Cardiac septum (tissue), 1 donor: ENCODE measurements at regions not wholly inside any gene's neighbourhood (a gene's known extent, or its start where the extent isn't known, plus 50 kb on each side); places are given as distances from the start of the nearest gene placed in this dataset.
A peak's percentile ranks its signal among the peaks of the same experiment; 100 is the strongest.

ENCODE experiments used
- DNase-seq: peaks from one replicate; pipeline ENCODE4 v3.0.0-alpha.2; 2020; ENCODE audit warnings: low spot score
- intact Hi-C: fragments of 100-400 bp; cut with DNase I; formaldehyde crosslinking; loops from one replicate; pipeline ENCODE4 v1.14.0; 2022
- donor health status: DM: no; HTN: no; CAD: no.

GRCh38 chr7:130893441-130893894, 159.5 kb upstream of the KLF14 start:
- DNase-seq, result no peak
- intact Hi-C loops, result loop anchor here (10.0 kb wide), 2 partner anchors 211 to 411 kb away; no protein-coding TSS in a partner anchor

DNA sequence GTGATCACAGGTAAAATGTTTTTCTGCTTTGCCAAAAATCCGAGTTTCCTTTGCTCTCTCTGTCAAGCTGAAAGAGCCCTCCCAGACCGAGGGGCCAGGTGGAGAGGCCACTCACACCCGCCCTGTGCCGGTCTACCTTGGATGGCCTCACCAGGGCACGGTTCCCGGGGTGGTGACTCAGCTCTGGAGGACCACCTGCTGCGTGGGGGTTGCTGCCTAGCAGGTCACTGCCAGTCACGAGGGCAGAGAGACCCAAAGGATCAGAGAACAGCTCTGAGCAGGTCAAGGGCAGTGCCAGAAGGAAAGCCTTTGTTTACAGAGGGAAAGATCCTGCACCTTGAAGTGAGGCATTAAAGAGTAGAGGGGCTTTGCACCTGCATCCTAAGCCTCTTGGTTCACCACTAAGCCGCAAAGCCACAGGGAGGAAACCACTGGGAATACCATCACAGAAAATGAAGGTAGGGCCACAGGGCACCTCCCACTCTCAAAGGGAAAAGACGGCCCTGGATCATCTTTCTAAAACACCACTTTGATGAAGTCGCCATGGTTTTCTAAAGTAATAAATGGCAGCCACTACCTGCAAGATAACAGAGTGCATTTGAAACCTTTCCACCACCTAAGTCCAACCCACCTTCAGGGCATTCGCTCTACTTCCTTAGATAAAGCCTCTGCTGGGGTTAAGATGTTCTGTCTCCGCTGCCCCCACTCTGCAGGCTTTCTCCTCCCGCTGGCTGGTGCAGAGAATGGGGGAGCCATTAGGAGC, 160.3 kb upstream of the KLF14 start:
- peak; percentile 86 for DNase-seq
- intact Hi-C loops, result loop anchor here (10.0 kb wide), 2 partner anchors 210 to 410 kb away; no protein-coding TSS in a partner anchor

GRCh38 chr7:130894909-130895750, 161.1 kb upstream of the KLF14 start:
- DNase-seq, result no peak
- intact Hi-C loops, result loop anchor here (10.0 kb wide), 2 partner anchors 210 to 410 kb away; no protein-coding TSS in a partner anchor

GRCh38 chr7:130896051-130896881, 162.3 kb upstream of the KLF14 start:
- no peak for DNase-seq
- intact Hi-C loops, result loop anchor here (2.0 to 10.0 kb wide), 3 partner anchors 113 to 409 kb away; no protein-coding TSS in a partner anchor

DNA sequence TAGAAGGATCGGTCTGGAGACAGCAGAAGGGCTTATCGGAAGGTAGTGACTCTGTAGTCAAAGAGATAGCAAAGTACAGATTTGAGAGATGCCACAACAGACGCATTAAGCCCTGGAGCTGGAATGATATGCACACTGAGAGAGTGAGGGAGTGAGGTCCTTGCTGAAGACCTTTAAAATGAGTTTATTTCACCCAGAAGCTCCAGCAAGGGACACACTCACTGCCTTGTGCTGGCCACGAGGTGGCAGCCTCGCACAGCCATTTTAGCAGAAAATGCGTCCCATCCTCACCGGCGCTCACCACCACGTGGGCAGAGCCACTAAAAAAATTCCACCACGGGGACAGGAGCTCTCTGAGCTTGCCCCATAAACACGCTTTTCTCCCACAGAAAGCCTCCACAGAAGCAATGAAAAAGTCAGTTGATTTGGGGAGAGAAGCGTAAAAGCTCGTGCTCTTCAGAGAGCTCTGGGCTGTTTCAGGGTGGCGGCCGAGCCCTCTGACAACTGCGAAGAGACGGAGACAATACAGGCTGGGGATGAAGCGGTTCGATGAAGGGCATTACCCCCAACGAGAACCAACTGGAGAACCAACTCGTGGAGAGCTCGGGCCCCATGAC, 163.0 kb upstream of the KLF14 start:
- intact Hi-C loops, result loop anchor here (1.0 to 10.0 kb wide), 4 partner anchors 112 to 408 kb away; no protein-coding TSS in a partner anchor
- peak; percentile 84 for DNase-seq

- intact Hi-C loops, result loop anchor here (1.0 to 10.0 kb wide), 4 partner anchors 111 to 407 kb away; no protein-coding TSS in a partner anchor
- no peak for DNase-seq
Observed at GRCh38 chr7:130897515-130898419, 163.8 kb upstream of the KLF14 start.

- intact Hi-C loops, result loop anchor here (10.0 kb wide), 2 partner anchors 206 to 406 kb away; no protein-coding TSS in a partner anchor
- no peak for DNase-seq
Observed at GRCh38 chr7:130899071-130899560, 165.1 kb upstream of the KLF14 start.

DNA sequence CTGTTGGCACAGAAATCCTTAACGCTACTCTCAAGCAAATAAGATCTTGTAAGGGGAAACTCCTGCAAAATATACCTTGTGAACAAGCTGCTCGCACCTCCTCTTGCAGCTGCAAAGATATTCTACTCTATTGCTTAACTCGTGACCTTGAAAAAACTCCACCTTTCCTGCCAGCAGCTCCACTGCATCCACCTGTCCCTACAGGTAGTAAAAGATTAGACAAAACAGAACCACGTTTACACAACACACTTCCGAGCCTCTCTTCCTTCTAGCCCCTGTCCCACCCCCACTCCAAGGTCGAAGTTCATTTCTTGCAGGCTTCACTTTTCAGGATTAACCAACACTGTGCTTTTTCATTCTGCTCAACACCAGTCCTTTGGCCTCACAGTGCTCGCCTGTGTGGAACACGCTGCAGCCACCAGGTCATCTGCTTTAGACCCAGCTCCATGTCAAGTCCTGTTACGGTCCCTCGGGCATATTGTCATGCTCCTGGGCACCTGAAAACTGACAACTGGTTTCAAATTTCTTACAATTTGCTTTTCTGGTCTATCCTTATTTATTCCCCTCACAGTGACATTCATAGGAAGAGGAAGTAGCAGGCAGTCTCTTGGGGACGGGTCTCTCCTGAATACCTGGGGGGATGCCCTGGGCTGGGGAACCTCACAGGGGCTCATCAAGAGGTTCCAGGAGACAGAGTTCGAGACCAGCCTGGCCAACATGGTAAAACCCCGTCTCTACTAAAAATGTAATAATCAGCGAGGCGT, 165.8 kb upstream of the KLF14 start:
- intact Hi-C loops, result loop anchor here (10.0 kb wide), 2 partner anchors 205 to 405 kb away; no protein-coding TSS in a partner anchor
- no peak for DNase-seq

DNA sequence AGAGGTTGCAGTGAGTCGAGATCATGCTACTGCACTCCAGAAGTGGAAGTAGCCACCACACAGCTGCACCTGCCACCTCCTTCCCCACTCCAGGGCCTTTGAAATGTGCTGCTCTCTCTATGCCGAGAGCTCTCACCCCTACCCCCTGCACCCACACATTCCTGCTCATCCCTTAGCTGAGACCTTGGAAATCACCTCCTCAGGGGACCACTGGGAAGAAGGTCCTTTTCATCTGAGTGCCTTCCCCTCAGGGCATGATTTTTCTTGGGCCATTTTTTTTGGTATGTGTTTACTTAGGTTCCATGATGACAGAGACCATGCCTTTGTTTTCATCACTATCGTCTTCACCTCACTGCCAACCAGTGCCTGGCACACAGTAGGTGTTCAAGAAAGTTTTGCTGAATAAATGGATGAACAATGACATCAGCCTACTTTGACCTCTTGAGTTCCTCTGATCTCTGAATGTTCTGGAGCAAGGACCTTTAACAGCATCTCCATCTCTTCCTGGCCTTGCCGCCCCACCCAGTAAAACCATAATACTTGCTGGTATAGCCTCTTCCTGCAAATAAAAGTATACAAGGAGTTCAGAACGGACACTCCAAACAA, 166.6 kb upstream of the KLF14 start:
- no peak for DNase-seq
- intact Hi-C loops, result no loop called here

- intact Hi-C loops, result no loop called here
- peak; percentile 86 for DNase-seq
Observed at GRCh38 chr7:130901209-130901783, 167.3 kb upstream of the KLF14 start.

- intact Hi-C loops, result no loop called here
- no peak for DNase-seq
Observed at GRCh38 chr7:130902755-130903357, 168.8 kb upstream of the KLF14 start.

- intact Hi-C loops, result no loop called here
- no peak for DNase-seq
Observed at GRCh38 chr7:130903358-130903974, 169.5 kb upstream of the KLF14 start.

DNA sequence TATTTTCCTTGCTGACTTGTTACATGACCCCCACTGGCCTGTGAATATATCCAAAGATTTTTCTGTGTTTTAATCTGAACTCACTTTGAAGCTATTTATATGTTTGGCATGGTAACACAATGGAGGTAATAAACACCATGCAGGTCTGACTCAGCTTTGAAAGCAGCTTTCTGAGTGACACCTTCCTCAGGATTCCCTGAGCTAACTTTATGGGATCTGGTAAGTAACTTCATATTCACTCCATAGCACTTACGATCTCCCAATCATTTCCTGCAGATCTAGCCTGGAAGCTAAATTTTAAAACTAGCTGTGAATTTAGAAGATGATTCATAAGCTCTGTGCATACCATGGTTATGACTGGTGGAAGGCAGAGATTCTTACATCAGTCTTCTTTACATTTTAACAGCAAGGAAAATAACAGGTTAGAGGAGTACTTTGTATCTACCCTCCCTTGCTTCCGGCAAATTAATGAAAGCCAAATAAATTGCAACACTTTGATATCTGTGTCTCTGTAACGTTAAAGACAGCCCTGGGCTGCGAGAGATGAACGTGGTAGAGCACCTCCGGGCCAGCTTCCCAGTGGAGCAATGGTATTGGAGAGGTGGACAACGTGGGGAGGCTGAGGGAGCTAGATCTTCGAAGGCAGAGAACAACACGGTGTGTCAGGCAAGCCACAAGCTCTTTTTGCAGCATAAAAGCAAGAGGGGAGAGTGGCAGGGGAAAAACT, 170.2 kb upstream of the KLF14 start:
- no peak for DNase-seq
- intact Hi-C loops, result no loop called here

DNA sequence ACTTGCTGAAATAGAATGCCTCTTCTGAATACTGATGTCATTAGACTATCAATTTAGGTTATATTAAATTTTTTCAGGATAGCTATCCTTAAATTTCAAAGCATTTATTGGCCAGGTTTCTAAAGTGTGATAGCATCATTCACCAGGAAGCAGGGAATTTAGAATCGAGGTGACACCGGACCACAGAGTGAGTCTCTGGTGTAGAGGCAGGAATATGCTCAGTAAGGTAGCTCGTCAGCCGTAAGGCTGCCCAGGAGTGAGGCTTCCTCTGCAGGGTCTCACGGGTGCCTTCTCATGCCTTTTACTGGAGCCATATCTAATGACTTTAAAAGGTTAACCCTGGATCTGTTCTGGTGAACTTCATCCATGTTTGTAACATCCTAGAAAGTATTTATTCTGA, 170.8 kb upstream of the KLF14 start:
- DNase-seq, result no peak
- intact Hi-C loops, result no loop called here

DNA sequence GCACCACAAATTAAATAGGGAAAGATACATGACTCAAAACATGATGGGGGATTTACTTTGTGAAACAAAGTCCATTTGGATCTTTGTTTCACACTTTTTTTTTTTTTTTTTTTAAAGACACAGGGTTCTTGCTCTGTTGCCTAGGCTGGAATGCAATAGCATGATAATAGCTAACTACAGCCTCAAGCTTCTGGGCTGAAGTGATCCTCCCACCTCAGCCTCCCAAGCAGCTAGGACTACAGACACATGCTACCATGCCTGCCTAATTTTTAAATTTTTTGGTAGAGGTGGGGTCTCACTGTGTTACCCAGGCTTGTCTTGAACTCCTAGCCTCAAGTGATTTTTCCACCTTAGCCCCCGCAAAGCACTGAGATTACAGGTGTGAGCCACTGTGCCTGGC, 172.6 kb upstream of the KLF14 start:
- DNase-seq, result no peak
- intact Hi-C loops, result no loop called here
